VCaP (cell line): ENCODE measurements at regions not wholly inside any gene's neighbourhood (a gene's known extent, or its start where the extent isn't known, plus 50 kb on each side); places are given as distances from the start of the nearest gene placed in this dataset.

ENCODE experiments used
- H3K27ac ChIP-seq: fragments of 450-650 bp; 2 replicates; pipeline ENCODE4 v1.5.1; 2017
- CTCF ChIP-seq: fragments of 450-650 bp; conservative IDR thresholded peaks from 2 replicates; pipeline ENCODE4 v1.5.1; 2017; ENCODE audit warnings: mild to moderate bottlenecking, moderate library complexity

GRCh38 chr2:55108456-55109160 is 58.4 kb upstream of the RTN4 start:
- TF ChIP-seq CTCF: no peak
- peak overlapping the region; percentile 49; the same call in 1 of the 2 replicates for H3K27ac ChIP-seq

GRCh38 chr2:55107436-55107835 is 57.2 kb upstream of the RTN4 start:
- H3K27ac ChIP-seq: no peak overlapping the region
- TF ChIP-seq CTCF: no peak

GRCh38 chr2:55106148-55106547 is 55.9 kb upstream of the RTN4 start:
- TF ChIP-seq CTCF: no peak
- H3K27ac ChIP-seq: no peak overlapping the region

- H3K27ac ChIP-seq: no peak overlapping the region
- no peak for TF ChIP-seq CTCF
These were observed 55.2 kb upstream of the RTN4 start for GRCh38 chr2:55105456-55105855.

GRCh38 chr2:55103046-55103445 is 52.8 kb upstream of the RTN4 start:
- no peak overlapping the region for H3K27ac ChIP-seq

GRCh38 chr2:55102056-55102812 is 52.0 kb upstream of the RTN4 start:
- no peak for TF ChIP-seq CTCF
- peak overlapping the region; percentile 95; the same call in 1 of the 2 replicates for H3K27ac ChIP-seq

More at GRCh38 chr2:55103046-55103445, 52.8 kb upstream of the RTN4 start:
- TF ChIP-seq CTCF: no peak

GRCh38 chr2:55101466-55101865 is 51.2 kb upstream of the RTN4 start:
- H3K27ac ChIP-seq: peak overlapping the region; percentile 95
- TF ChIP-seq CTCF: no peak
